IMR-90 (cell line): ENCODE measurements at regions not wholly inside any gene's neighbourhood (a gene's known extent, or its start where the extent isn't known, plus 50 kb on each side); places are given as distances from the start of the nearest gene placed in this dataset.

Experiments
- ATAC-seq: fragments of 200-7000 bp; cut with Tn5 transposase; 2 replicates; pipeline ENCODE4 v1.9.1; 2020; ENCODE audit warnings: low read depth, mild to moderate bottlenecking, moderate library complexity
- BruUV-seq: library from RNA; stranded (reverse); fragments of 400-500 nt; replicated peaks from 2 replicates; lab custom pipeline; 2021; lab: Mats Ljungman, UMichigan
- CTCF ChIA-PET: fragments of 300-600 bp; formaldehyde crosslinking; extraction: SDS; loops from one replicate; lab custom pipeline; 2021; ENCODE audit warnings: antibody characterized with exemption; lab: Yijun Ruan, JAX
- POLR2A ChIA-PET: fragments of 300-600 bp; sonication (Branson Sonifier 250); formaldehyde crosslinking; loops from one replicate; lab custom pipeline; 2022; ENCODE audit warnings: antibody characterized with exemption; ENCODE audit not compliant: unreplicated experiment; lab: Charles Lee
- DNase-seq: peaks from one replicate; pipeline ENCODE4 v3.0.0; 2013
- H2AFZ ChIP-seq: replicated peaks from 2 replicates; pipeline ENCODE3; 2013; ENCODE audit warnings: low read length, mild to moderate bottlenecking; ENCODE audit not compliant: poor library complexity
- H2AK5ac ChIP-seq: 2 replicates; pipeline ENCODE4 v1.6.1; 2013; ENCODE audit warnings: low read depth, low read length, inconsistent platforms
- H2AK9ac ChIP-seq: replicated peaks from 2 replicates; pipeline ENCODE3; 2013; ENCODE audit warnings: mild to moderate bottlenecking, low read depth, low read length, moderate library complexity; ENCODE audit not compliant: poor library complexity
- H2BK120ac ChIP-seq: 2 replicates; pipeline ENCODE4 v1.6.1; 2013; ENCODE audit warnings: low read depth, low read length, inconsistent platforms
- H2BK15ac ChIP-seq: 3 replicates; pipeline ENCODE4 v1.6.1; 2013; ENCODE audit warnings: low read depth, low read length, inconsistent platforms
- H2BK20ac ChIP-seq: 2 replicates; pipeline ENCODE4 v1.6.1; 2013; ENCODE audit warnings: low read depth, mild to moderate bottlenecking, inconsistent platforms, low read length, moderate library complexity
- H2BK5ac ChIP-seq: 2 replicates; pipeline ENCODE4 v1.6.1; 2013; ENCODE audit warnings: mild to moderate bottlenecking, low read depth, low read length, inconsistent platforms; ENCODE audit not compliant: poor library complexity, severe bottlenecking
- H3K14ac ChIP-seq: replicated peaks from 2 replicates; pipeline ENCODE4 v1.6.1; 2013; ENCODE audit warnings: low read depth, low read length, inconsistent platforms
- H3K18ac ChIP-seq: 2 replicates; pipeline ENCODE4 v1.6.1; 2013; ENCODE audit warnings: low read depth, low read length, control low read depth
- H3K23ac ChIP-seq: 2 replicates; pipeline ENCODE4 v1.6.1; 2013; ENCODE audit warnings: low read depth, low read length, inconsistent platforms
- H3K27ac ChIP-seq: 2 replicates; pipeline ENCODE4 v1.5.1; 2013; ENCODE audit warnings: mild to moderate bottlenecking, control low read depth, low read length; ENCODE audit not compliant: insufficient read depth
- H3K27me3 ChIP-seq: 2 replicates; pipeline ENCODE4 v1.6.1; 2013; ENCODE audit warnings: low read length; ENCODE audit not compliant: control insufficient read depth, insufficient read depth
- H3K36me3 ChIP-seq: 2 replicates; pipeline ENCODE4 v1.6.1; 2013; ENCODE audit warnings: low read length, mixed read lengths; ENCODE audit not compliant: control insufficient read depth, insufficient read depth
- H3K4ac ChIP-seq: 2 replicates; pipeline ENCODE4 v1.6.1; 2013; ENCODE audit warnings: low read depth, low read length, inconsistent platforms
- H3K4me1 ChIP-seq: 2 replicates; pipeline ENCODE4 v1.6.1; 2013; ENCODE audit warnings: low read length, mixed read lengths; ENCODE audit not compliant: control insufficient read depth, insufficient read depth
- H3K4me2 ChIP-seq: 2 replicates; pipeline ENCODE4 v1.6.1; 2013; ENCODE audit warnings: low read depth, mild to moderate bottlenecking, control low read depth, low read length, moderate library complexity
- H3K4me3 ChIP-seq: 2 replicates; pipeline ENCODE4 v1.5.1; 2013; ENCODE audit warnings: low read depth, mild to moderate bottlenecking, control low read depth, low read length, moderate library complexity; ENCODE audit not compliant: insufficient read depth
- H3K56ac ChIP-seq: 2 replicates; pipeline ENCODE4 v1.6.1; 2013; ENCODE audit warnings: low read length, inconsistent platforms; ENCODE audit not compliant: insufficient read depth; ENCODE audit errors: extremely low read depth
- H3K79me1 ChIP-seq, 2 experiments: 2 replicates each; pipeline ENCODE4 v1.6.1; 2013; ENCODE audit warnings: low read length in 2 of 2, inconsistent platforms in 1 of 2, low read depth in 1 of 2
- H3K9ac ChIP-seq: 2 replicates; pipeline ENCODE4 v1.6.1; 2013; ENCODE audit warnings: low read depth, low read length, control low read depth
- H3K9me1 ChIP-seq: 2 replicates; pipeline ENCODE4 v1.6.1; 2013; ENCODE audit warnings: low read length, inconsistent platforms; ENCODE audit not compliant: insufficient read depth
- H3K9me3 ChIP-seq: 2 replicates; pipeline ENCODE4 v1.6.1; 2013; ENCODE audit warnings: low read length; ENCODE audit not compliant: control insufficient read depth, insufficient read depth
- H4K20me1 ChIP-seq: 2 replicates; pipeline ENCODE4 v1.6.1; 2013; ENCODE audit warnings: low read length, inconsistent platforms; ENCODE audit not compliant: insufficient read depth
- H4K5ac ChIP-seq: 2 replicates; pipeline ENCODE4 v1.6.1; 2013; ENCODE audit warnings: mild to moderate bottlenecking, low read depth, low read length, control low read depth
- H4K8ac ChIP-seq, 2 experiments: 2 replicates each; pipeline ENCODE4 v1.6.1; 2013; ENCODE audit warnings: low read depth in 2 of 2, low read length in 2 of 2, control low read depth in 1 of 2, inconsistent platforms in 1 of 2
- H4K91ac ChIP-seq: 2 replicates; pipeline ENCODE4 v1.6.1; 2013; ENCODE audit warnings: low read depth, low read length, inconsistent platforms; ENCODE audit not compliant: insufficient read depth
- BHLHE40 ChIP-seq: fragments of 150-350 bp; IDR thresholded peaks from 2 replicates; pipeline ENCODE4 v1.6.1; 2016; ENCODE audit warnings: mild to moderate bottlenecking, low read depth, low read length
- CHD1 ChIP-seq: IDR thresholded peaks from 2 replicates; pipeline ENCODE4 v1.6.1; 2012; ENCODE audit warnings: low read depth, low read length, improper control_type of control experiment
- FOS ChIP-seq: fragments of 150-350 bp; IDR thresholded peaks from 2 replicates; pipeline ENCODE4 v1.6.1; 2016; ENCODE audit warnings: low read depth, low read length
- MAFK ChIP-seq: IDR thresholded peaks from 2 replicates; pipeline ENCODE4 v1.6.1; 2012; ENCODE audit warnings: low read depth, low read length, improper control_type of control experiment
- MXI1 ChIP-seq: IDR thresholded peaks from 2 replicates; pipeline ENCODE4 v1.6.1; 2012; ENCODE audit warnings: low read depth, mild to moderate bottlenecking, low read length, moderate library complexity, borderline replicate concordance
- NFE2L2 ChIP-seq: fragments of 150-350 bp; IDR thresholded peaks from 2 replicates; pipeline ENCODE4 v1.6.1; 2016; ENCODE audit warnings: low read depth, mild to moderate bottlenecking, low read length
- POLR2A ChIP-seq: IDR thresholded peaks from 2 replicates; pipeline ENCODE4 v1.6.1; 2012; ENCODE audit warnings: mild to moderate bottlenecking, low read depth, low read length
- RCOR1 ChIP-seq: IDR thresholded peaks from 2 replicates; pipeline ENCODE4 v1.6.1; 2012; ENCODE audit warnings: mild to moderate bottlenecking, low read length, improper control_type of control experiment; ENCODE audit not compliant: insufficient replicate concordance
- RFX5 ChIP-seq: IDR thresholded peaks from 2 replicates; pipeline ENCODE4 v1.8.0; 2012; ENCODE audit warnings: low read depth, mild to moderate bottlenecking, low read length, moderate library complexity
- SMC3 ChIP-seq: fragments of 150-350 bp; IDR thresholded peaks from 2 replicates; pipeline ENCODE4 v1.6.1; 2016; ENCODE audit warnings: low read depth, mild to moderate bottlenecking, antibody characterized with exemption, low read length, moderate library complexity
- WGBS, 2 experiments: methylation state at CpG; one replicate each; pipeline versions ENCODE4 v1.1.5 to v1.1.7; 2013; ENCODE audit warnings: missing lambda C conversion rate in 2 of 2; ENCODE audit not compliant: insufficient read length in 1 of 2; ENCODE audit errors: extremely low coverage in 2 of 2; 5-methylcytosine and 5-hydroxymethylcytosine counted together
- dilution Hi-C: fragments of 300-500 bp; cut with HindIII; formaldehyde crosslinking; loops from one replicate; pipeline ENCODE4 v1.14.3; 2018; ENCODE audit warnings: low sequenced_read_pairs; ENCODE audit not compliant: unreplicated experiment
- in situ Hi-C: fragments of 300-500 bp; cut with MboI; formaldehyde crosslinking; loops from 3 replicates; pipeline ENCODE4 v1.14.3; 2019; ENCODE audit warnings: low sequenced_read_pairs, inconsistent platforms, mixed read lengths
- intact Hi-C: fragments of 100-400 bp; cut with micrococcal nuclease; formaldehyde crosslinking; loops from 2 replicates; pipeline ENCODE4 v1.10.0; 2022
- TF ChIP-seq, protein P1 (sequence below): fragments of 150-350 bp; IDR thresholded peaks from 2 replicates; pipeline ENCODE4 v1.6.1; 2016; ENCODE audit warnings: low read depth, mild to moderate bottlenecking, low read length, moderate library complexity, borderline replicate concordance
- TF ChIP-seq, protein P2 (sequence below): conservative IDR thresholded peaks from 2 replicates; pipeline ENCODE4 v1.5.1; 2012; ENCODE audit warnings: mild to moderate bottlenecking, low read depth, low read length, improper control_type of control experiment

DNA sequence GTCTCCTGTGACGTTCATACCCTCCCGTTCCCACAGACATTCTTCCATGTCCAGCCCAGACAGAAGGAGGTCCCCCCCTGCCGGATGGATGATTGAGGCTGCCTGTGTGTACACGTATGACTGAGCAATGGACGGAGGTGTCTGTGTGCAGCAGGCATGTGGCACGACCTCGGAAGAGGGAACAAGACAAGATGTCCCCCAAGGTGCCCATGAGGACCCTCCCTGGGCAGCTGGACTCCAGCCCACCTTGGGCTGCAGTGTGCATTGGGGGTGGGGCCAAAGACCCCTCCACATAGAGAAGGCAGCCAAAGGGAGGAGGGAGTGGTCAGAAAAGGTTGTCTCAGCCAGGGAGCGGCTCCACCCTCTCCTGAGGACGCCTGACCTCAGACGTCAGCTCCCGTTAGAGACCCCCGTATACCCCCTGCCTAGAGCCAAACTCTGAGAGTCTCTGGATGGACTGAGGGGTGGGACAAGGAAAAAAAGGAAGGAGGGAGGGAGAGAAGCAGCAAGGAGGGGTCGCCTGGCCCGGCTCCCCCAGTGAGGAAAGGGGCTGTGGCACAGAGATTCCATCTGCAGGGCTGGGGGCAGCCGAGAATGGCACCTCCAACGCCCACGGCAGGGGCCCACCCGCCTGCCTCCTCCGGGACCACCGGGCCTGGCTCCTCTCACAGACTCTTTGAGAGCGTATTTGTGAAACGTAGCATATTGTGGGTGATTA, 92.9 kb upstream of the BHLHE23 start:
- WGBS, 2 experiments, result no CpG with 5 or more reads among the region's 22 CpGs
- Histone ChIP-seq H2BK15ac (no peak overlapping the region), H3K4ac (no peak overlapping the region), H3K23ac (no peak overlapping the region), H3K36me3 (no peaks in the 10 kb centered on the region), H3K9me1 (no peaks in the 10 kb centered on the region), H2BK5ac (no peak overlapping the region), H4K20me1 (no peaks in the 10 kb centered on the region; the same call in 1 of the 2 replicates), H3K56ac (no peak overlapping the region), H3K4me3 (no peak overlapping the region), H3K9me3 (peaks cover 2% of the 10 kb centered on the region; the same call in 1 of the 2 replicates), H2AK9ac (no peak overlapping the region), H3K14ac (no peak overlapping the region), H3K27ac (no peak overlapping the region), H3K27me3 (peaks cover 28% of the 10 kb centered on the region), H2BK120ac (no peak overlapping the region), H2AFZ (no peak overlapping the region), H2AK5ac (no peak overlapping the region), H4K91ac (no peak overlapping the region), H2BK20ac (no peak overlapping the region), H3K4me2 (no peak overlapping the region), H3K79me1 (no peaks in the 10 kb centered on the region), H4K5ac (no peak overlapping the region), H3K18ac (no peak overlapping the region), H3K9ac (no peak overlapping the region), H4K8ac (no peak overlapping the region), H3K4me1 (peaks cover 4% of the 10 kb centered on the region; the same call in 1 of the 2 replicates)
- no peak for DNase-seq
- dilution Hi-C loops (no loop called here), in situ Hi-C loops (no loop called here), intact Hi-C loops (no loop called here)
- ChIA-PET POLR2A (no interaction called here), CTCF (no interaction called here)
- no TSS peak for BruUV-seq
- no peak for ATAC-seq
- TF ChIP-seq, protein P1, sequence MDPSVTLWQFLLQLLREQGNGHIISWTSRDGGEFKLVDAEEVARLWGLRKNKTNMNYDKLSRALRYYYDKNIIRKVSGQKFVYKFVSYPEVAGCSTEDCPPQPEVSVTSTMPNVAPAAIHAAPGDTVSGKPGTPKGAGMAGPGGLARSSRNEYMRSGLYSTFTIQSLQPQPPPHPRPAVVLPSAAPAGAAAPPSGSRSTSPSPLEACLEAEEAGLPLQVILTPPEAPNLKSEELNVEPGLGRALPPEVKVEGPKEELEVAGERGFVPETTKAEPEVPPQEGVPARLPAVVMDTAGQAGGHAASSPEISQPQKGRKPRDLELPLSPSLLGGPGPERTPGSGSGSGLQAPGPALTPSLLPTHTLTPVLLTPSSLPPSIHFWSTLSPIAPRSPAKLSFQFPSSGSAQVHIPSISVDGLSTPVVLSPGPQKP, result no peak
- TF ChIP-seq MXI1 (no peak), SMC3 (no peak), RCOR1 (no peak), NFE2L2 (no peak), BHLHE40 (no peak), MAFK (no peak), FOS (no peak), CHD1 (no peak), POLR2A (no peak), RFX5 (no peak)
- TF ChIP-seq, protein P2, sequence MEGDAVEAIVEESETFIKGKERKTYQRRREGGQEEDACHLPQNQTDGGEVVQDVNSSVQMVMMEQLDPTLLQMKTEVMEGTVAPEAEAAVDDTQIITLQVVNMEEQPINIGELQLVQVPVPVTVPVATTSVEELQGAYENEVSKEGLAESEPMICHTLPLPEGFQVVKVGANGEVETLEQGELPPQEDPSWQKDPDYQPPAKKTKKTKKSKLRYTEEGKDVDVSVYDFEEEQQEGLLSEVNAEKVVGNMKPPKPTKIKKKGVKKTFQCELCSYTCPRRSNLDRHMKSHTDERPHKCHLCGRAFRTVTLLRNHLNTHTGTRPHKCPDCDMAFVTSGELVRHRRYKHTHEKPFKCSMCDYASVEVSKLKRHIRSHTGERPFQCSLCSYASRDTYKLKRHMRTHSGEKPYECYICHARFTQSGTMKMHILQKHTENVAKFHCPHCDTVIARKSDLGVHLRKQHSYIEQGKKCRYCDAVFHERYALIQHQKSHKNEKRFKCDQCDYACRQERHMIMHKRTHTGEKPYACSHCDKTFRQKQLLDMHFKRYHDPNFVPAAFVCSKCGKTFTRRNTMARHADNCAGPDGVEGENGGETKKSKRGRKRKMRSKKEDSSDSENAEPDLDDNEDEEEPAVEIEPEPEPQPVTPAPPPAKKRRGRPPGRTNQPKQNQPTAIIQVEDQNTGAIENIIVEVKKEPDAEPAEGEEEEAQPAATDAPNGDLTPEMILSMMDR, result no peak
